ENCODE measurements at regions not wholly inside any gene's neighbourhood (a gene's known extent, or its start where the extent isn't known, plus 50 kb on each side); places are given as distances from the start of the nearest gene placed in this dataset.
A peak's percentile ranks its signal among the peaks of the same experiment; 100 is the strongest.

DNA sequence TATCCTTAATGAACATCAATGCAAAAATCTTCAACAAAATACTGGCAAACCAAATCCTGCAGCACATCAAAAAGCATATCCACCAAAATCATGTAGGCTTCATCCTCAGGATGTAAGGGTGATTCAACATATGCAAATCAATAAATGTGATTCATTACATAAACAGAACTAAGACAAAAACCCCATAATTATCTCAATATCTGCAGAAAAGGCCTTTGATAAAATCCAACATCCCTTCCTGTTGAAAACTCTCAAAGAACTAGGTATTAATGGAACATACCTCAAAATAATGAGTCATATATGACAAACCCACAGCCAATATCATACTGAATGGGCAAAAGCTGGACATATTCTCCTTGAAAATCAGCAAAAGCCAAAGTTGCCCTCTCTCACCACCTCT lies 54.6 kb upstream of the DEPDC1 start:
- DNase-seq (ENCODE audit: extremely low read depth in 1 of 11, low read depth in 9 of 11, low spot score in 4 of 11), result no peak

DNA sequence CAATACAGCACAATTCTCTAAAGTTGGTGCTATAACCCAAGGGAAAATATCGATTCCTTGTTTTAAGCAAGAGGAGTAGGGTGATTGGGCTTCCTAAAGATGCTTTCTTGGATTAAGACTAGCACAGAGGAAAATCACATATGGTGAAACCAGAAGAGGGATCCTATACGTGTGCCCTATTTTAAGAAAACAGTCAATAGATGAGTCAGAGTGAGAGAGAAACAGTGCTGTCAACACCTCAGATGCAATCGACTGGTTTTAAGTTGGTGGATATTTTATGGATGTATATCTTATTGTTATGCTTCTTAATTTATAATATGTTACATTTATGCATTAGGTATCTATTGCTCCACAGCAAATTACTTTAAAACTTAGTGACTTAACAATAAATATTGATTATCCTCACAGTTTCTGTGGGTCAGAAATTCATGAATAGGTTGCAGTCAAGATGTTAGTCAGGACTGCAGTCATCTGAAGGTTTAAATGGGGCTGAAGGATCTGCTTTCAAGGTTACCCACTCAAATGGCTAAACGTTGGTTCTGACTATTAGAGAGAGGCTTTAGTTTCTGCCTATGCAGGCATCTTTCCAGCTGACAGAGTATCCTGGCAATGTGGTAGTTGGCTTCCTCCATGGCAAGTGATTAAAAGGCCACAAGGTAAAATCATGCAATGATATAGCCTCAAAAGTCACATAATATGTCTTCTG lies 61.6 kb upstream of the DEPDC1 start:
- no peak for DNase-seq (ENCODE audit: extremely low read depth in 1 of 11, low read depth in 9 of 11, low spot score in 4 of 11)

DNA sequence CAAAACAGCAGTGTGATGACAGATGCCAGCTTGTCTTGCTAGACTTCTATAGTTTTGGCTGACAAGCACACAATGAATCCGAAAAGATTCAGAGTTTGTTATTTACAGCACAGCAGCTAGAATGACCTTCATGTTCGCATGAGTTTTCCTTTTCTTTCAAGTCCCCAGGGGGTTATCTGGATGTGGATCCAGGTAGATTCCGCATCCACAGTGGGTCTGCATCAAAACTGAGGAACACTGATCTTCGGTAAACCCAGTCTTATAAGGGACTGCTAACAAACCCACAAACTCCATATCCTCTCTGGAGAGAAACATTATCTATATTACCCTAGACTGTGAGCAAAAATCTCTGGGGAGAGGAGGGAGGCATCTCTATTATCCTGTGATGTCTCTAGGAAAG lies 69.0 kb upstream of the DEPDC1 start:
- DNase-seq (ENCODE audit: extremely low read depth in 1 of 11, low read depth in 9 of 11, low spot score in 4 of 11), result no peak

DNA sequence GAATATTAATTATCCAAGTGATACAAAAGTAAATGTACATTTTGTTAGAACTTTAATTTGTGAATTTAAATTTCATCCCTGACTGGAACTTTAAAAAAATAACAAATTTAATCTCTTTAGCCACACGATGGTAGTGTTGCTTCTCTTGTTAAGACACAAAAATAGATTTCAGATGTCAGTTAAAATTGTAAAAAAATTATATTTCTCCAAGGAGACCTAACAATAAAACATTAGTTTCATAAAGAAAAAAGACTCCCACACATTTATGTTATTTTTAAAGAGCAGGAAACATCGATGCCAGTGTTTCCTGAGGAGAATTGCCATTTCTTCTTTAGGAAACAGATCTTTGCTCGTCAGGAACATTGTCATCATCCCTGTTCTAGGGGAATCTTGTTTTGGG lies 74.0 kb upstream of the DEPDC1 start:
- DNase-seq (ENCODE audit: extremely low read depth in 1 of 11, low read depth in 9 of 11, low spot score in 4 of 11), result peak in 1 of 11 donors; percentile 4

DNA sequence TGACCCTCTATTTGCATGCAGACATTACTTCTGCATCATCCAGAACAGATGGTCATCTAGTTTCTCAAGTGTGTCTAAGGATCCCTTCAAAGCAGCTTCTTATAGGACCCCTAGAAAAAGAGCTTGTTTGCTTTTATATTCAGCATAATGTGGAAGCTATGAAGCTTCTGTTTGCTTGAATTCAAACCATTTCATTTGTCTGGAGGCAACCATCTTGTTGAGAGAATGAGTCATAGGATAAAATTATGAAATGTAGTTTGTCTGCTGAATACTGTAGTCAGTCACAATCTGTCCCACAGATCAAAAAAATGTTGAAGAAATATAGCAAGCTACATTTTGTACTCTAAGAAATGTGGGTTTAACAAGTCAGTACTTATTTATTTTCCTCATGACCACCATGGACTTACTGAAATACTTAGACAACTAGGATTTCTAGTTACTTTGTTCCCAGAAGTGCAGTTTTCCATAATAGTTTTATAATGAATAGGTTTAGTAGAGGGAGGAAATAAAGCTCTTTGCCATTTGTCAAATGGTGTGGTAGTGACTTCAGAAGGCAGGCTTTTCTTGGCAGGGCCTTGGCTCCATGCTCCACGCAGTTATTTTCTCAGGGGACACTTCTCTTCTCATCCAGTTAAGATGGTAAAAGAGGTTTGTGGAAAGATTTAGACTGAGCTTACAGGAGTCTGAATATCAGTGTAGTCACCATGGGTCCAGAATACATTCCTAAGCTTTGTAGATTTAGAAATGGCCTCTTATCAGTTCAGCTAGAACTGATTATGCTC lies 74.8 kb upstream of the DEPDC1 start:
- DNase-seq (ENCODE audit: extremely low read depth in 1 of 11, low read depth in 9 of 11, low spot score in 4 of 11), result no peak

DNA sequence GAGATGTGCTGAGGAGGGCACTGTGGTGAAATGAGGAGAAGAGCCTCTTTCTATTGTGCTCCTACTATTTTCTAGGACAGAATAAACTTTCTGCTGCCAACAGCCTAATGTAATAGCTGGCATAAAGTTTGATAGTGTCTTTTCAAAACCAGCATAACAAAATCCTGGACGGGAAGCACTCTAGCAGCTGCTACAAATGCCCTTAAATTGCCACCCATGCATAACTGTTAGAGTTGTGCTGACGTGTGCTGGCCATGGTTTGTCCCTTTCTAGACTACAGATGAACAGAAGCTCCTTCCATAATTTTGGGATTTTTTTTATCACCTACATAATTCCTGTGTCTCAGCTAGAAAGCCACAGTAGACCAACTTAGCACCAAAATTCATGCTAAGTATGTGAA lies 88.5 kb upstream of the DEPDC1 start:
- no peak for DNase-seq (ENCODE audit: extremely low read depth in 1 of 11, low read depth in 9 of 11, low spot score in 4 of 11)

DNA sequence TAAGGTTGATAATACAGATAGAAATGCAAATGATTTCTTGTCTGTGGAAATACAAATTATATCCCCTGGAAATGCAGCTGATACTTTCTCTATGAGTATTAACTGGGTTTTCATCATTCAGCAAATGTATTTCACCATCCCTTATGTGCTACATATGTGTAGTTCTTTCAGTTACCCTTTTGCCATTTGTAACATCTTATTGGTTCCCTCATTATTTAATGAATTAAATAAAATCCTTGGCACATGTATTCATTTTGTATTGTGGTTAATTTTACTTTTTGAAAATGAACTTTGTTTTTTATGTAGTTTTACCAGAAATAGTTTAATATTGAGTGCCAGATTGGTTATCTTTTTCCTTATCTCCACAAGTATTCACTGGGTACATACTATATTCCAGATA lies 89.9 kb upstream of the DEPDC1 start:
- no peak for DNase-seq (ENCODE audit: extremely low read depth in 1 of 11, low read depth in 9 of 11, low spot score in 4 of 11)

DNA sequence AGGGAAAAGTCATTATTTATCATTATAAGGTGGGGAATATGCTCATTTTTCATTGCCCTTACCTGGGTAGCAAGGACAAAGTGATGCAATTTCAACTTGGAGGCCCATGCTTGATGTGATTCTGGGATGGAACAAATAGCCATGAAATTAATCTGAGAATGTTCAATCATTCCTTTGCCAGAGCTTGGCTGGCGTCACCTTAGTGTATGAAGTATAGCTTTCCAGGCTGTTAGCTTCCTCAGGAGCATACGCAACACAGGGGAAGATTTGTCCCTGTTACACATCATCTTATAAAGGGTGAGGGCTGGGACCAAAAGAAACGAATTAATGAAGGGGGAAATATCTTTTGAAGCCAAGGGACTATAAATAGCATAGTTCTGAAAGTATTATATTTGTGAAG lies 91.4 kb upstream of the DEPDC1 start:
- DNase-seq (ENCODE audit: extremely low read depth in 1 of 11, low read depth in 9 of 11, low spot score in 4 of 11), result no peak

DNA sequence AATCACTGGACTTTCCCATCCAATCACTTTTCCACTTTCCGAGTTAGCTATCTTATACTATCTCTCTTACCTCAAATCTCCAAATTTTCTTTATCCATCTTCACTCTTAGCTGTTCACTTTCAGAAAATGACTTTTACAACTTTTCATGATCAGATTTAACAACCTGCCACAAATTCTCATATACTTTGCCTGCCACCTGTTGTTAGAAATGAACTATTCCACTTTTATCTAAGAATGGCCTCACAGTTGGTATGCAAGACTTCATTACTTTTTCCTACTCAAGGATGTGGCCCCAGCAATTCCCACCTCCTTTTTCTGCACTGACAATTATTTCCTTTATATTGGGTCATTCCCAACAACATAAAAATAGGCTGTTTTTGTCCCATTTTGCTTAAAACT lies 93.6 kb upstream of the DEPDC1 start:
- DNase-seq (ENCODE audit: extremely low read depth in 1 of 11, low read depth in 9 of 11, low spot score in 4 of 11), result no peak

DNA sequence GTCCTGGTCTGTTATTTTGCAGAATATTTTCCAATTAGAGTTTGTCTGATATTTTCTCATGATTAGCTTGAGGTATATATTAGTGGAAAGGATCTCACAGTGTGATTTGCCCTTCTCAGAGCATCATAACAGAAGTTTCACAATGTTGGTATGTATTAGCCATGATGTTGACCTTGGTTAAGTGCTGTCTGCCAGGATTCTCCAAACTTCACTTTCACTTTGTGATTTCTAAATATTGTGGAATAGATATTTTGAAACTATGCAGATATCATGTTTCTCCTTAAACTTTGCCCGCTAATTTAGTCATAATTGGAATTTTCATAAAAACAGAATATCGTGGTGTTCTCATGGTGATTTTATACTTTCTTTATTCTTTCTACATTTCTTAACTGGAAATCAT lies 98.0 kb upstream of the DEPDC1 start:
- no peak for DNase-seq (ENCODE audit: extremely low read depth in 1 of 11, low read depth in 9 of 11, low spot score in 4 of 11)

DNA sequence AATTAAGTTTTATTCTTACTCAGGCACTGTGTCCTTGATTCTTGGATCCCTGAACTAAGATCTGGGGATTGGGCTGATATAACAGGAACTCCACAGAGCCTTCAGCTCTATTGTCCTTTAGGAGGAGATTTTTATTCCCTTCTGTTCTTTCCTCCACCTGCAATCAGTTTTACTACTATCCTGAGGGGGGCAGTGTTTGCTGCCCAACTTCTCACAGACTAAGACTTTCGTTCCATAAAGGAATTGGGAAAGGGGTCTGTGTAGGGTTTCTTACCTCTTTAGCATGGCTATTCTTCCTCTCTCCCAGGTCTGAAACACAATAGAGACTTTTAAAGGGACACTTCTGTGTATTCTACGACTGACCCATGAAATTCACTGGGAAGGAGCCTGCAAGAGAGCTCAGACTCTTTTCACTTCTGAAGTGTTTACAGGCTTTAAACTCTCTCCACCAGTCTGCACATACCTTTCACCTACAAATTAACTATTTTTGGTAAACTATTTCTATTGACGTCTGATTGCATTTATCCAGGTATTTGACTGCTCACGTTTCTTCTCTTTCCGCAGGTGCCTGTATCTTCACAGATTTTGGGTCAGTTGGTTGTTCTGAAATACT lies 103.3 kb upstream of the DEPDC1 start:
- DNase-seq (ENCODE audit: extremely low read depth in 1 of 11, low read depth in 9 of 11, low spot score in 4 of 11), result peak in 6 of 11 donors; percentile 3 to 8 (median 4)

DNA sequence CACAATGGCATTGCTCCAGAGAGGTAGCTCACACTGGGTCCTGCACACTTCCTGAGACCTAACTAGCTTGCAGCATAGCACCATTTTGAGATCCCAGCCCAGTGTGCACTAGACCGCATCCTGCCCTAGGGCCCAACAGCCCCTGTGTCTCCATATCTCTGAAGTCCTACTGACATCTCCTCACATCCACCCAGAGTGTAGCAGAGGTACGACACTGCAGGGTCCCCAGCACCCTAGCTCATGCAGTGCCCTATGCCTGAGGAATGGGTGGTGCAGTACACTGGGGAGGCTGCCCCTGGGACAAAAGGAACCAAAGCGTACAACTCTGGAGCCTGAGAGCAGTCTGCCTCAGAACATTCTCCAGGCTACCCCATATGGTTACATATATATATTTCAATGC lies 111.4 kb upstream of the DEPDC1 start:
- DNase-seq (ENCODE audit: extremely low read depth in 1 of 11, low read depth in 9 of 11, low spot score in 4 of 11), result no peak

DNA sequence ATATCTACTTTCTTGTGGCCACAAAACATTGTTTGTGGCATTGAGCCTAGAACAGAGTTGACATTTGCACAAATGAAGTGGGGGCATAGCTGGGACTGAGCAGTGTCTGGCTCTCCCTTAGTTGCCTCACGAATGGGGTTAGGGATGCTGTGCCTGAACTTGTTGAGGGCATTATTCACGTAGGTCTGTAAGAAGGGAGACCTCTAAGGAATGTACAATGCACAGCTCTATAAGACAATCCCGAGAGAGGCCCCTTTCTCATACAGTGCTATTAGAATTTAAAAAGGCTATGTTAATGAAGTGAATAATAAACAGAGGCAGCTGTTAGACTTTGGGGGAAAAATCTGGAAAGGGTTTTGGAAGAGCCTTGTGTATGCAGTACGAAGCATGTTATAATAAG lies 118.4 kb upstream of the DEPDC1 start:
- no peak for DNase-seq (ENCODE audit: extremely low read depth in 1 of 11, low read depth in 9 of 11, low spot score in 4 of 11)

DNA sequence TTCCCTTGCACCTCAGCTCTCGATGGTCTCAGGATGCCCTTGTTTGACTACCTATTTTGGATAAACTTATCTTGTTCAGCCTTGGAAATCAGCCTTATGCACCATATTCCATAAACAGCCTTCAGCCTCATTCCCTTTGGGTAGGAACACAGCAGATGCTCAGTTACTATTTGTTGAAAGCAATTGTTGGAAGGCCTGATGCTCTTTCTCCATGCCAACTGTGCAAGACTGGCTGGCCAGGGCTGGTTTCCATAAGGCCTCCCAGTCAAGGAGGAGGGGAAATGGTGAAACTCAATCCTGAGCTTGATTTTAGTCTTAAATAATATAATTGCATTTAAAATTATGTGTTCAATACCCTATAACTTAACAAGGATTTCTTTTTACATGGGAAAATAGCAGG lies 121.1 kb upstream of the DEPDC1 start:
- no peak for DNase-seq (ENCODE audit: extremely low read depth in 1 of 11, low read depth in 9 of 11, low spot score in 4 of 11)

DNA sequence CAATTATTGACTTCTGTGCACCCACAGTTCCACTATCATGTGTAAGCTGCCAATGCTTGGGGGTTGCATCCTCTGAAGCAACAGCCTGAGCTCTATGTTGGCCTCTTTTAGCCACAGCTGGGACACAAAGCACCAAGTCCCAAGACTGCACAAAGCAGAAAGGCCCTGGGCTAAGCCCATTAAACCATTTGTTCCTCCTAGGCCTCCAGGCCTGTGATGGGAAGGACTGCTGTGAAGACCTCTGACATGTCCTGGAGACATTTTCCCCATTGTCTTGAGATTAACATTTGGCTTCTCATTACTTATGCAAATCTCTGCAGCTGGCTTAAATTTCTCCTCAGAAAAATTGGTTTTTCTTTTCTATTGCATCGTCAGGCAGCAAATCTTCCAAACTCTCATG lies 123.7 kb upstream of the DEPDC1 start:
- DNase-seq (ENCODE audit: extremely low read depth in 1 of 11, low read depth in 9 of 11, low spot score in 4 of 11), result no peak

DNA sequence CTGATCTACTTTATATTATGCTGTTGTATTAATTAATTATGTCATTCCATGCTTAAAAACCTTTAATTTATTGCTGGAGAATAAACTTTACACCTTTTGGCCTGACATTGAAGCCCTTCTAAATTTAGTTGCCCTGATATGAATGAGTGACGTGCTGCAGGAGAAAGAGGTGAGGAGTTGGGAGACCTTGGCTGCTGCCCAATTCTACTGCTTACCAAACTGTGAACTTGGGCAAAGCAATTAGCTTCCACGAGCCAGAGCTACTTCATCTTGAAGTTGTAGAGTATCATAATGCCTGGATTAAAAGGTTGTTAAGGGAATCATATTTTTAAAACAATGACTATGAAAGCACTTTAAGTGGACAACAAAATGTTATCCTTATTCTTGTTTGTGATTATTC lies 126.8 kb upstream of the DEPDC1 start:
- no peak for DNase-seq (ENCODE audit: extremely low read depth in 1 of 11, low read depth in 9 of 11, low spot score in 4 of 11)

DNA sequence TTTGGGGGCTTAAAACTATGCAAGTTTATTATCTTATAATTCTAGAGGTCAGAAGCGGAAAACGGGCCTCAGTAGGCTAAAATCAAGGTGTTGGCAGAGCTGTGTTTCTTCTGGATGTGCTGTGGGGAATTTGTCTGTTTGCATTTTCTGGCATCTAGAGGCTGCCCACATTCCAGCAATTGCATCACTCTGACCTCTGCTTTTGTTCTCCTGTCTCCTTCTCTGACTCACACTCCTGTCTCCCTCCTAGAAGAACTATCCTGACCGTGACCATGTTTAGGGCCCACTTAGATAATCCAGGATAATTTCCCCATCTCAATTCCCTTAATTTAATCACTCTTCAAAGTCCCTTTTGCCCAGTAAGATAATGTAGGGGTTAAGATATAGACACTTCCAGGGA lies 127.4 kb upstream of the DEPDC1 start:
- no peak for DNase-seq (ENCODE audit: extremely low read depth in 1 of 11, low read depth in 9 of 11, low spot score in 4 of 11)

DNA sequence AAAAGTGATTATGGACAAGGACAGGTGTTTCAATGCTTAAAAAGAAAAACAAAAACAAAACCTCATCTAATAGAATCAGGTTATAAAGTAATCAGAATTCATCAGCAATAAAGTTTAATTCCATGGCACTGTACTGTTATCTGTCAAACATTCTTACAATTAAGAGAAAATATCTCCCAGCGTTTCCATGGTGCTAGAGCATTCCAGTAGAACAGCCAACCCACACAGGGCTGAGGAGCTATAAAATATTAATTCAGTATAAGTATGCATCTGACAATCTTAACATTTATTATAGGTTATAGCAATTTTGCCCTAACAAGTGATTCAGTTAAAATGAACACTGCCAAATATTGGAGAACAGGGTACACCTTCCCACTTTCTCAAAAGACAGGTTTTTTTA lies 128.7 kb upstream of the DEPDC1 start:
- no peak for DNase-seq (ENCODE audit: extremely low read depth in 1 of 11, low read depth in 9 of 11, low spot score in 4 of 11)

DNA sequence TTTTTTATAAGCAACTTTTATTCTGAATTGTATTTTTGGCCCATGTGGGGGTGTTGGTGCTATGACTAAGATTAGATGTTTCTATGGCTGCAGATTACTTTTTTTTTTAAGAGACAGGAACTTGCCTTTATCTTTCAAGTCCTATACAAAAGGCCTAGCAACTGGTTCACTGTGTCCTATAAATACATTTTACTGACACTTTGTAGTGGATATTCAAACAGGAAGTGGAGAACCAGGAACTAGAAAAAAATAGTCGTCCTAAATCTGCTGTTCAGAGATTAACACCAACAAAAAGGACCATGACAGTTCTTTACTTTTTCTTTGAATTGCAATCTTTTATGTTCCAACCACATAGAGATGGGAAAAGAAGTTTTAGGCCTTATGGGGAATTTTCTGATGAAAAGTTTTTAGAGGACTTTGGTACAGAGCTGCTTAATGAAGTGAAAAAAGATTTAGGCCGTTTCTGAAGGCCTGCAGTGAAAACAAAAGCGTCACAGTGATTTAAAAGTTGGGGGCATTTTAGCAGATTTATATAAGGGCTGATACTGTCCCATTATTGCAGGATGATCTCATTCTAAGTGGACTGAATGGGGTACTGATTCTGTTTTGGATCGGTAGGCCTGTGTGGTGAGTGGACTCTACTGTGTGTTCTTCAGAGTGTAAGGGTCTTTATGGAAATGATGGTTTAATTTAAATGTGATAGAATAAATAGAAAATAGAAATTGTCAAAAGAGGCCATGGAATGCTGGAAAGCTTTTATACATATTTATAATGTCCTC lies 136.4 kb upstream of the DEPDC1 start:
- no peak for DNase-seq (ENCODE audit: extremely low read depth in 1 of 11, low read depth in 9 of 11, low spot score in 4 of 11)

DNA sequence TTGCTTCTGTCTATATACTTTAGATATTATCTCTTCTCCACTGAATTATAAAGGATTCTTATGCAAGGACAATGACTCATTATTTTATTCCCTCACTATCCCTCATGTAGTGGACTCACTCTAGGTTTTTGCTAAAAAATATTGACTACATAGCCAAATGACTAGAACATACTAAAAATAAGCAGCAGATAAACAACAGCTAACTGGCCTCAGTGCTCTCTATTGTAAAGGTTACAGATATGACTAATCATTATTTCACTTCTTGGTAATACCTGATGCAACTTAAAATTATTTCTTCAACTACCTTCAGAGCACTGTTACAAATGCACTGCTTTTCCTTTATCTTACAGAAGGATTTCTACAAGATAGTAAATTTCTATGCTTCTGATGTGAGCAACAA lies 147.6 kb upstream of the DEPDC1 start:
- no peak for DNase-seq (ENCODE audit: extremely low read depth in 1 of 11, low read depth in 9 of 11, low spot score in 4 of 11)
